BLaER1 treated with 17β-estradiol and CSF1 and Interleukin-3, amounts not matched to agents 10 nM and 100 nM (cell line): ENCODE measurements at regions not wholly inside any gene's neighbourhood (a gene's known extent, or its start where the extent isn't known, plus 50 kb on each side); places are given as distances from the start of the nearest gene placed in this dataset.

Source experiments
- H3K27ac ChIP-seq, 11 experiments: shearing (Covaris generic); formaldehyde crosslinking; 2 replicates each; pipeline ENCODE4 v1.8.1; 2022
- H3K27me3 ChIP-seq, 11 experiments: shearing (Covaris generic); formaldehyde crosslinking; 2 replicates each; pipeline ENCODE4 v1.8.1; 2022
- H3K36me3 ChIP-seq, 11 experiments: shearing (Covaris generic); formaldehyde crosslinking; 2 replicates each; pipeline ENCODE4 v1.8.1; 2022
- H3K4me1 ChIP-seq, 10 experiments: shearing (Covaris generic); formaldehyde crosslinking; 2 replicates each; pipeline ENCODE4 v1.8.1; 2022
- H3K4me2 ChIP-seq, 11 experiments: shearing (Covaris generic); formaldehyde crosslinking; 2 replicates each; pipeline ENCODE4 v1.8.1; 2022
- H3K4me3 ChIP-seq, 10 experiments: shearing (Covaris generic); formaldehyde crosslinking; 2 replicates each; pipeline ENCODE4 v1.8.1; 2022
- H3K9ac ChIP-seq, 11 experiments: shearing (Covaris generic); formaldehyde crosslinking; 2 replicates each; pipeline ENCODE4 v1.8.1; 2022
- H3K9me3 ChIP-seq, 11 experiments: shearing (Covaris generic); formaldehyde crosslinking; replicated peaks in 1 of 11; 2 replicates each; pipeline ENCODE4 v1.8.1; 2022
- H4K20me1 ChIP-seq, 11 experiments: shearing (Covaris generic); formaldehyde crosslinking; 2 replicates each; pipeline ENCODE4 v1.8.1; 2022
- Cebpa-rat ChIP-seq, 11 experiments: shearing (Covaris generic); IDR thresholded peaks; 2 replicates each; pipeline ENCODE4 v1.8.1; 2022

DNA sequence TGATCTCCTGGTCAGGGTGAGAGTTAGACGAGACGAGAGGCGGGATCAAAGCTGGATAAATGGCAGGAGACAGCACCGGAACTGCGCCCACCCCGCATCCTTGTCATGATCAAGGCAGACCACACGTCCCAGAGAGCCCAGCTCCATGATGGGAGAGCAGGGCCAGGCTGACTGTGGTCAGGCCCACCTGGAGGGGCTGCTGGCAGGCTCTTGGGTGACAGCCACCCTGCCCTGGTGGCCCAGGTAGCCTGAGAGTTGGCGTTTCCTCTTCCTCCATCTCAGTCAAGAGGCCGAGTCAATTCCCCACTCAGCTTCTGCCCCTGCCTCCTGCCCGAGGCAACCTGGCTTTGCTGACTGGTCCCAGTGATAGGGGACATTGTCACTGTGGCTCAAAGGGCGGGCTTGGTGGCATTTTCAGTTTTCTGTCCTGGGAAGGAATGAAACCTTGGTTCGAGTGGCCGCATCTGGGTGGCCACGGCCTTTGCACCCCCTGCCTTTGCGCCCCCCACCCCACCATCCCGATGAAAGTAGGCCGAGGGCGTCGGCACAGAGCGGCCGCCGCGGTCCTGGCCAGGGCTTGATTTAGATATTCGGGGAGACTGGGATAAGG is 60.8 kb upstream of the PPARA start:
- TF ChIP-seq Cebpa-rat (IDR thresholded peaks at IDR 0.05) = no peak
- Histone ChIP-seq H4K20me1 (peaks cover 95 to 100% (median 99%) of the 10 kb centered on the region in 11 experiments; a peak in 21 of 22 replicates), H3K36me3 (peaks cover 0 to 62% (median 13%) of the 10 kb centered on the region in 11 experiments; a peak in 12 of 22 replicates), H3K9me3 (no peaks in the 10 kb centered on the region), H3K4me1 (peaks cover 0 to 44% (median 30%) of the 10 kb centered on the region in 10 experiments; a peak in 15 of 20 replicates), H3K27ac (peak overlapping the region in 2 of 11 experiments; percentile 12 to 28; a peak in 1 of 22 replicates), H3K4me3 (no peak overlapping the region), H3K27me3 (no peaks in the 10 kb centered on the region), H3K9ac (peak overlapping the region in 1 of 11 experiments; percentile 30; a peak in 1 of 22 replicates), H3K4me2 (peak overlapping the region in 5 of 11 experiments; percentile 65 to 75 (median 70); a peak in 6 of 22 replicates)

DNA sequence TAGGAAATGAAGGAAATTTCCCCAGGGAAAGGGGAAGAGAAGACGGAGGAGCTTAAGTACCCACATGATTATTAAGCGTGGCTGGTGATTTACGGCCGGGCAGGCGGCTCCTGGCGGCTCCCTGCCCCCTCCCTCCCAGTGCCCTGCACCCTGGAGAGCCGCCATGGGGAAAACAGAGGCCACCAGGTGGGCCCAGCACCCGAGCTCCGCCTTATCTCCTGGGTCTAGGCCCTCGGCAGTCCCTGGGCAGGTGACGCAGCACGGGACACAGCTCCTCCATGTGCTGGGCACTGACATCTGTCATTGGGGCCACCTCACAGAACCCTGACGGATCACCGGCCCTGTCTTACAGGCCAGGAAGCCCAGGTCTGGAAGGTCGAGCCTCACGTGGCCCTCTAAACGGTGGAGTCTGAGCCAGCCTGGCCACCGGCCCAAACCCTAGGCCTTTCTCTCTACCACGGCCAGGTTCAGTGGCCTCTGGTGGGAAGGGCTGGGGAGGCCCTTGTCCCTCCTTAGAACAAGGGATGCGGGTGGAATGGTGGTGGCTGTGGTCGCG is 60.2 kb upstream of the PPARA start:
- no peaks in the 10 kb centered on the region for H3K9me3 ChIP-seq
- H4K20me1 ChIP-seq = peaks cover 94 to 100% (median 99%) of the 10 kb centered on the region in 11 experiments; a peak in 21 of 22 replicates
- peaks cover 0 to 56% (median 13%) of the 10 kb centered on the region in 11 experiments; a peak in 12 of 22 replicates for H3K36me3 ChIP-seq
- H3K4me1 ChIP-seq = peaks cover 0 to 50% (median 30%) of the 10 kb centered on the region in 10 experiments; a peak in 15 of 20 replicates
- H3K4me2 ChIP-seq = no peak overlapping the region
- TF ChIP-seq Cebpa-rat (IDR thresholded peaks at IDR 0.05) = no peak
- no peaks in the 10 kb centered on the region for H3K27me3 ChIP-seq
- H3K27ac ChIP-seq = peak overlapping the region in 1 of 11 experiments; percentile 14; a peak in 2 of 22 replicates
- no peak overlapping the region for H3K4me3 ChIP-seq
- H3K9ac ChIP-seq = peak overlapping the region in 2 of 11 experiments; percentile 4 to 24; a peak in 1 of 22 replicates

DNA sequence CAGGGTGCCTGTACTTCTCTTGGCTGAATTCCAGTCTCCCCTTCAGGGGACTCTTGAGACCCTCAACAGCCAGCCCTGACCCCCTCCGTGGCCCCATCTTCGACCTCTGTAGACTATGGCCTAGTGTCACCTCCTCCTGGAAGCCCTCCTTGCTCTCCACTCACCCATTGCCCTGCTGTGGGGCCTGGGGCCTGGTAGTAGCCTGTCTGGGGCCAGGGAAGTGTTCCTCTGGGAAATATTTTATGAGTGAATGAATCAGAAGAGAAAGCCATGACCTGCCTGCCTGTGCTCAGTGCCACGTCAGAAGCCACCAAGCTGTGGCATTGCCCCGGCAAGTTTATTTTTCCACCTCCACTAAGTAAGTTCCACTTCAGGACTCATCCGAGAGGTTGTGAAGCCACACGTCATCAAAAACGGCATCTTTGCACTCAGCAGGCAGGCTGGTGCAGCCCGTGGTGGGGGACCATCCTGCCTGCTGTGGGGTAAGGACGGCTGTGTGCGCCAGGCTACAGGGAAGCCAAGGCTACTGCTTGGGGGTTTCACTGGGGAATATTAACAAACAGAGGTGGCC is 59.6 kb upstream of the PPARA start:
- H3K4me1 ChIP-seq = peaks cover 0 to 51% (median 30%) of the 10 kb centered on the region in 10 experiments; a peak in 15 of 20 replicates
- H3K9me3 ChIP-seq = no peaks in the 10 kb centered on the region
- no peak for TF ChIP-seq Cebpa-rat (IDR thresholded peaks at IDR 0.05)
- no peak overlapping the region for H3K4me3 ChIP-seq
- no peaks in the 10 kb centered on the region for H3K27me3 ChIP-seq
- peak overlapping the region in 1 of 11 experiments; percentile 14; a peak in 2 of 22 replicates for H3K27ac ChIP-seq
- peaks cover 0 to 50% (median 13%) of the 10 kb centered on the region in 11 experiments; a peak in 11 of 22 replicates for H3K36me3 ChIP-seq
- peaks cover 88 to 98% (median 94%) of the 10 kb centered on the region in 11 experiments; a peak in 21 of 22 replicates for H4K20me1 ChIP-seq
- peak overlapping the region in 2 of 11 experiments; percentile 4 to 24; a peak in 1 of 22 replicates for H3K9ac ChIP-seq
- no peak overlapping the region; a peak in 1 of 22 replicates for H3K4me2 ChIP-seq

DNA sequence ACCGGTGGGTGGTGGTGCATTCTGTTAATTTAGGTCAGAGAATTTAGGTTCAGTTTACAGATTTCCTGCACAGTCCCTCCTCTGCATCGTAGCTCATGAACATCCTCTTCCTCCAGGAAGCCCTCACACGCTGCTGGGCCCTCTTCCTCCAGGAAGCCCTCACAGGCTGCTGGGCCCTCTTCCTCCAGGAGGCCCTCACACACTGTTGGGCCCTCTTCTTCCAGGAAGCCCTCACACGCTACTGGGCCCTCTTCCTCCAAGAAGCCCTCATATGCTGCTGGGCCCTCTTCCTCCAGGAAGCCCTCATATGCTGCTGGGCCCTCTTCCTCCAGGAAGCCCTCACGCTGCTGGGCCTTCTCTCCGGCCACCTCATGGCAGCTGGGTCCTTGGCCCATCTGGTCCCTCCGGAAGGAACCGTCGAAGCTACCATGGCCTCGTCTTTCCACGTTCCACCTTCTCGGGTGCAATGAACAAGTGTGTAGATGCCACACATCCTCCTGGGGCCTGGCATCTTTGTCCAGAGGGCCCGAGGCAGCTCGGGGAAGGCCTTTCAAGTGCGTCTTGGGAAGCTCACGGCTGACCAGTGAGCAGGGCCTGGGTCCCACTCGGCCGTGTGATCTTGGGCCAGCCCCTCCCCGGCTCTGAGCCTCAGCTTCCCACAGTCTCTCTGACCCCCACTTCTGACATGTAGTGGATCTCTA is 58.9 kb upstream of the PPARA start:
- TF ChIP-seq Cebpa-rat (IDR thresholded peaks at IDR 0.05) = no peak
- Histone ChIP-seq H3K4me2 (no peak overlapping the region; a peak in 1 of 22 replicates), H3K36me3 (peaks cover 0 to 45% (median 10%) of the 10 kb centered on the region in 11 experiments; a peak in 10 of 22 replicates), H3K9ac (no peak overlapping the region), H3K9me3 (no peaks in the 10 kb centered on the region), H3K27ac (no peak overlapping the region), H3K27me3 (no peaks in the 10 kb centered on the region), H3K4me1 (peaks cover 0 to 52% (median 37%) of the 10 kb centered on the region in 10 experiments; a peak in 16 of 20 replicates), H3K4me3 (no peak overlapping the region), H4K20me1 (peaks cover 88 to 98% (median 94%) of the 10 kb centered on the region in 11 experiments; a peak in 21 of 22 replicates)

DNA sequence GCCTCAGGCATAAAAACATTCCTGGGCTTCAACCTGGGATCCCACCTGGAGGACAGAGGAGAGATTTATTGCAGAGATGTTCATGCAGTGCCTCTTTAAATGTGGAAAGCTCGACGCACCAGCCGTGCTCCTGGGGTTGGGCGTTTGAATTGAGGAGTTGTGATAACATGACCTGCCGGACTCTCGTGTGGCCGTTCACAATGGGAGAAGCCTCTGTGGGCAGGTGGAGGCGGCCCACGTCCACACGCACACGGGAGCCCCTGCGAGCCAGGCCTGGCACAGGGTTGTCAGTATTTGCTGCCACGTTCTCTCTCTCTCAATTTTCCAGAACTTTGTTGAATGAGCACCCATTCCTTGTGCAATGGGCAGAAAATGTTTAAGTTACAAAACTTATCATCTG is 58.3 kb upstream of the PPARA start:
- Histone ChIP-seq H3K27me3 (no peaks in the 10 kb centered on the region), H3K4me3 (no peak overlapping the region), H3K9me3 (no peaks in the 10 kb centered on the region), H3K4me2 (no peak overlapping the region), H4K20me1 (peaks cover 88 to 98% (median 94%) of the 10 kb centered on the region in 11 experiments; a peak in 21 of 22 replicates), H3K36me3 (peaks cover 0 to 40% (median 10%) of the 10 kb centered on the region in 11 experiments; a peak in 10 of 22 replicates), H3K27ac (no peak overlapping the region), H3K4me1 (peaks cover 0 to 53% (median 38%) of the 10 kb centered on the region in 10 experiments; a peak in 16 of 20 replicates), H3K9ac (no peak overlapping the region)
- TF ChIP-seq Cebpa-rat (IDR thresholded peaks at IDR 0.05) = no peak

DNA sequence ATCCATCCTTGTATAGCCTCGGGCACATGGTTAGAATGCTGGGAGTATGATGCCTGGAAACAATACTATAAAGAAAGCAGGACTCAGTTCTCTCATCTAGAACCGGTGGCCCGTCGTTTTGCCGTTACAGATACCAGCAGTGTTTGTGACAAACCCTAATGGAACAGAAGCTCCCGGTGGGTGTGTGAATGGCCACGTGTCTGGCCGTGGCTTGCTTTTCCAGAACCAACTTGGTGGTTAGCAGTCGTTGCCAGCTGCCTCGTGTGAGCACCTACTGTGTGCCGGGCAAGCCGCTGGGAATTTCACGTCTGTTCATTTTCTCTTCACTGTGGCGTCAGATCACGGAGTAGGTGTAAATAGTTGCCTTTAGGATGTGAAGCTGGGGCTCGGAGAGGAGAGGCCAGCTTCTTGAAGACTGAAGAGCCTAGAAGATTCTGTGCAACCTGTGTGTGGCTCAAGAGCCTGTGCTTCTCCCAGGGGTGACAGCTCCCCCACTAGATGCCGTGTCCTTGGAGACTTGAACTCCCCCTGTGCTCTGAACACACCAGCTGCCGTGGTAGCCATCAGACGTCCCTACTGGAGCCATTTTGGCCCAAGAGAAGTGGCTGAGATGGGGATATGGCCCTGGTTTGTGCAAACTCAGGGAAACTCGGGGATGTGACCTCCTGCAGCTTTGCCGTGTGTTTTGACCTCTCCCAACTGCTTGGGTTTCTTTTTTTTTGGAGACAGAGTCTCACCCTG is 57.5 kb upstream of the PPARA start:
- Histone ChIP-seq H4K20me1 (peaks cover 88 to 98% (median 94%) of the 10 kb centered on the region in 11 experiments; a peak in 21 of 22 replicates), H3K4me1 (peaks cover 0 to 53% (median 38%) of the 10 kb centered on the region in 10 experiments; a peak in 17 of 20 replicates), H3K9ac (no peak overlapping the region), H3K9me3 (no peaks in the 10 kb centered on the region), H3K4me3 (no peak overlapping the region), H3K36me3 (peaks cover 0 to 35% (median 7%) of the 10 kb centered on the region in 11 experiments; a peak in 9 of 22 replicates), H3K27me3 (peaks cover 0 to 4% (median 0%) of the 10 kb centered on the region in 11 experiments; a peak in 1 of 22 replicates), H3K27ac (no peak overlapping the region), H3K4me2 (no peak overlapping the region)
- TF ChIP-seq Cebpa-rat (IDR thresholded peaks at IDR 0.05) = no peak

DNA sequence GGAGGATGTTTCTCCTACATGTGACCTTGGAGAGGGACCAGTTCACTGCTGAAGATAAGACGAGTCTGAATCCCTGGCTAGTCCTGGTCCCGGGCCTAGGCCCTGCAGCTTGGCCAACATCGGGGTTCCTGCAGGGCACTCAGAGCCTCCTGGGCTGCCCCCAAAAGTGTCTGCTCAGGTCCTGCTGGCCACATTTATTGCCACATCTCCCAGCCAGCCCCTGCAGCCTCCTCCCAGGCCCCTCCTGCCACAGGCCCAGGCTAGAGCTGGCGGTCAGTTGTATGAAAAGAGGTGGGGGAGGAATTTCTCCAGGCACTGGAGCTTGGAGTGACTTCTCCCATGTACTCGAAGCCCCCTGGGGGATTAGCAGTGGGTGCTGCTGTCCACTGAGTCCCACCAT is 56.5 kb upstream of the PPARA start:
- H3K36me3 ChIP-seq = peaks cover 0 to 35% (median 7%) of the 10 kb centered on the region in 11 experiments; a peak in 6 of 22 replicates
- H3K4me3 ChIP-seq = no peak overlapping the region
- peaks cover 0 to 53% (median 38%) of the 10 kb centered on the region in 10 experiments; a peak in 17 of 20 replicates for H3K4me1 ChIP-seq
- H3K9me3 ChIP-seq = no peaks in the 10 kb centered on the region
- no peak overlapping the region for H3K27ac ChIP-seq
- H3K4me2 ChIP-seq = no peak overlapping the region
- peak overlapping the region in 3 of 11 experiments; percentile 8 to 33 (median 11); a peak in 2 of 22 replicates for H3K9ac ChIP-seq
- peaks cover 0 to 9% (median 0%) of the 10 kb centered on the region in 11 experiments; a peak in 7 of 22 replicates for H3K27me3 ChIP-seq
- TF ChIP-seq Cebpa-rat (IDR thresholded peaks at IDR 0.05) = no peak
- H4K20me1 ChIP-seq = peaks cover 88 to 98% (median 94%) of the 10 kb centered on the region in 11 experiments; a peak in 21 of 22 replicates
